ENCODE measurements at regions not wholly inside any gene's neighbourhood (a gene's known extent, or its start where the extent isn't known, plus 50 kb on each side); places are given as distances from the start of the nearest gene placed in this dataset.

DNA sequence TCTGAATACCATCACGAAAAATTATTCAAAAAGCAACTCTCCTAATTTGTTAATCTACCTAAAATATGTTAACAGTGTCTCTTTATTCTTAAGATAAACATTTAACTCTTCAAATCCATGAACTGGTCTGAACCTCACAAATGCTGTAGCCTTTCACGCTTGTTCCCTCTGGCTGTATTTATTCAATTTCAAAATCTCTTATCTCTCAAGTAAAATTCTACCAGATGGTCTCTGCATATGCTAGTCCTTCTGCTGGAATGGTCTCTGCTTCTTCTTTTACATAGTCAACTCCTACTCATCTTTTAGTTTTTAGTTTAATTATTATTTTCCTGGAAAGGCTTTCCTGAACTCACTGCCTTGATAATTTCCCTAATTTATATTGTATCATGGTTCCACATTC lies 232.9 kb upstream of the PCDH20 start:
- TF ChIP-seq, protein P1, sequence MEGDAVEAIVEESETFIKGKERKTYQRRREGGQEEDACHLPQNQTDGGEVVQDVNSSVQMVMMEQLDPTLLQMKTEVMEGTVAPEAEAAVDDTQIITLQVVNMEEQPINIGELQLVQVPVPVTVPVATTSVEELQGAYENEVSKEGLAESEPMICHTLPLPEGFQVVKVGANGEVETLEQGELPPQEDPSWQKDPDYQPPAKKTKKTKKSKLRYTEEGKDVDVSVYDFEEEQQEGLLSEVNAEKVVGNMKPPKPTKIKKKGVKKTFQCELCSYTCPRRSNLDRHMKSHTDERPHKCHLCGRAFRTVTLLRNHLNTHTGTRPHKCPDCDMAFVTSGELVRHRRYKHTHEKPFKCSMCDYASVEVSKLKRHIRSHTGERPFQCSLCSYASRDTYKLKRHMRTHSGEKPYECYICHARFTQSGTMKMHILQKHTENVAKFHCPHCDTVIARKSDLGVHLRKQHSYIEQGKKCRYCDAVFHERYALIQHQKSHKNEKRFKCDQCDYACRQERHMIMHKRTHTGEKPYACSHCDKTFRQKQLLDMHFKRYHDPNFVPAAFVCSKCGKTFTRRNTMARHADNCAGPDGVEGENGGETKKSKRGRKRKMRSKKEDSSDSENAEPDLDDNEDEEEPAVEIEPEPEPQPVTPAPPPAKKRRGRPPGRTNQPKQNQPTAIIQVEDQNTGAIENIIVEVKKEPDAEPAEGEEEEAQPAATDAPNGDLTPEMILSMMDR (IDR thresholded peaks at IDR 0.05), result no peak
- TF ChIP-seq POLR2A (IDR thresholded peaks at IDR 0.05) (no peak), EP300 (IDR thresholded peaks at IDR 0.05) (no peak)

Measured in ovary (tissue), 3 donors.